ENCODE measurements at regions not wholly inside any gene's neighbourhood (a gene's known extent, or its start where the extent isn't known, plus 50 kb on each side); places are given as distances from the start of the nearest gene placed in this dataset.

DNA sequence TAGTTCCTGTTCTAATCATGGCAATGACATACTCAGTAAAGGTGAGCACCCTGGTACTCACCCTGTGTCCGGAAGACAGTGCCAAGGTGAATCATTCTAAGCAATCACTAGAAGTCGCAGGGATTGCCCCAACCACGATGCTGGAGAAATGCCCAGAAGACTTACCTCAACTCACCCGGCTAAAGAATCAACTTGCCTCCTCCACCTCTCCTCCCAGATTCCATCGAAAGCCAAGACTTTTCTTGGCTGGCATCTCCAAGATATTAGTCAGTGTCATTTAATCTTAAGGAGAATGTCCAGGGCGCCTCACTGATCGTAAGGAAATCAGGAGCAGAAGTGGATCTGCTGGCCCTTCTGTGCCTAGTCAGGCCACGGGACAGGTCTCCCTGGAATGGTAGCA, 204.9 kb downstream of the ERCC6L2 start:
- Histone ChIP-seq H3K27me3 (replicated peaks in 1 of 4; ENCODE audit: control insufficient read depth in 3 of 4, extremely low read depth in 1 of 4, insufficient read depth in 3 of 4, low read length in 3 of 4) (no peaks in the 10 kb centered on the region), H2BK20ac (ENCODE audit: low read length) (no peak overlapping the region), H3K14ac (ENCODE audit: insufficient read length) (no peak overlapping the region), H3K4me3 (ENCODE audit: extremely low read depth in 1 of 4, insufficient read depth in 2 of 4, low read depth in 3 of 4, low read length in 4 of 4) (no peak overlapping the region), H4K91ac (replicated peaks; ENCODE audit: insufficient read length, low read length) (no peak overlapping the region), H3K36me3 (ENCODE audit: control insufficient read depth in 2 of 4, insufficient read depth in 4 of 4, low read length in 3 of 4) (no peaks in the 10 kb centered on the region), H3K27ac (ENCODE audit: low read depth, low read length) (no peak overlapping the region), H3K23me2 (ENCODE audit: low read depth, low read length) (no peaks in the 10 kb centered on the region), H2BK12ac (ENCODE audit: low read depth, low read length) (no peak overlapping the region), H3K4ac (replicated peaks; ENCODE audit: insufficient read length, low read depth, low read length) (no peak overlapping the region), H2AK5ac (ENCODE audit: low read depth, low read length) (no peak overlapping the region), H3K4me2 (ENCODE audit: insufficient read depth in 1 of 2, low read depth in 2 of 2, low read length in 2 of 2) (no peak overlapping the region), H2BK5ac (ENCODE audit: low read depth, low read length) (no peak overlapping the region), H4K8ac (ENCODE audit: extremely low read depth, insufficient read depth, low read length) (no peak overlapping the region), H3K18ac (ENCODE audit: extremely low read depth, low read length) (no peak overlapping the region), H3K9me3 (ENCODE audit: insufficient read depth in 2 of 2, low read depth in 1 of 2, low read length in 1 of 2) (no peaks in the 10 kb centered on the region), H4K5ac (ENCODE audit: insufficient read length, low read depth, low read length) (no peak overlapping the region), H3K23ac (ENCODE audit: insufficient read length) (no peak overlapping the region), H3K56ac (replicated peaks; ENCODE audit: insufficient read length, low read depth, low read length) (no peak overlapping the region), H3K9ac (replicated peaks in 1 of 4; ENCODE audit: extremely low read depth in 1 of 4, low read depth in 3 of 4, low read length in 3 of 4) (no peak overlapping the region), H2BK15ac (ENCODE audit: low read length) (no peak overlapping the region), H3K79me1 (ENCODE audit: low read depth, low read length) (no peaks in the 10 kb centered on the region), H3K79me2 (ENCODE audit: control insufficient read depth in 1 of 2, insufficient read depth in 2 of 2, low read length in 2 of 2) (no peaks in the 10 kb centered on the region), H4K20me1 (replicated peaks in 1 of 2; ENCODE audit: control insufficient read depth in 1 of 2, insufficient read depth in 2 of 2, low read length in 2 of 2) (no peaks in the 10 kb centered on the region), H2AFZ (ENCODE audit: low read length) (no peak overlapping the region), H3K4me1 (replicated peaks in 1 of 4; ENCODE audit: control insufficient read depth in 3 of 4, insufficient read depth in 4 of 4, low read length in 3 of 4) (peaks cover 0 to 6% (median 2%) of the 10 kb centered on the region in 4 experiments; a peak in 2 of 7 replicates), H2BK120ac (replicated peaks; ENCODE audit: low read depth, low read length) (no peak overlapping the region)
- WGBS, 2 experiments (ENCODE audit: extremely low coverage in 1 of 2, insufficient coverage in 1 of 2, insufficient read length in 1 of 2, insufficient replicate concordance in 2 of 2, low coverage in 1 of 2, low lambda C conversion rate in 2 of 2, missing lambda C conversion rate in 1 of 2) = 94% methylated on average over 8 of the region's 8 CpGs; no CpG with 5 or more reads in 1 of the 2 experiments
- FAIRE-seq = no peak
- no peak for DNase-seq (ENCODE audit: low read depth in 1 of 2, low spot score in 2 of 2)
- ChIA-PET POLR2A (ENCODE audit: partially characterized antibody) (no interaction called here), CTCF (ENCODE audit: partially characterized antibody) (interaction anchor here (0.8 to 1.2 kb wide), 2 partner anchors 89 to 148 kb away, joined by 3 to 5 read pairs; no protein-coding TSS in a partner anchor)
- TF ChIP-seq ASH2L (IDR thresholded peaks at IDR 0.05; ENCODE audit: low read length) (no peak), RFX5 (IDR thresholded peaks at IDR 0.05; ENCODE audit: borderline replicate concordance, low read depth, low read length) (no peak)
